ENCODE measurements at regions not wholly inside any gene's neighbourhood (a gene's known extent, or its start where the extent isn't known, plus 50 kb on each side); places are given as distances from the start of the nearest gene placed in this dataset.

- TF ChIP-seq, protein P1, sequence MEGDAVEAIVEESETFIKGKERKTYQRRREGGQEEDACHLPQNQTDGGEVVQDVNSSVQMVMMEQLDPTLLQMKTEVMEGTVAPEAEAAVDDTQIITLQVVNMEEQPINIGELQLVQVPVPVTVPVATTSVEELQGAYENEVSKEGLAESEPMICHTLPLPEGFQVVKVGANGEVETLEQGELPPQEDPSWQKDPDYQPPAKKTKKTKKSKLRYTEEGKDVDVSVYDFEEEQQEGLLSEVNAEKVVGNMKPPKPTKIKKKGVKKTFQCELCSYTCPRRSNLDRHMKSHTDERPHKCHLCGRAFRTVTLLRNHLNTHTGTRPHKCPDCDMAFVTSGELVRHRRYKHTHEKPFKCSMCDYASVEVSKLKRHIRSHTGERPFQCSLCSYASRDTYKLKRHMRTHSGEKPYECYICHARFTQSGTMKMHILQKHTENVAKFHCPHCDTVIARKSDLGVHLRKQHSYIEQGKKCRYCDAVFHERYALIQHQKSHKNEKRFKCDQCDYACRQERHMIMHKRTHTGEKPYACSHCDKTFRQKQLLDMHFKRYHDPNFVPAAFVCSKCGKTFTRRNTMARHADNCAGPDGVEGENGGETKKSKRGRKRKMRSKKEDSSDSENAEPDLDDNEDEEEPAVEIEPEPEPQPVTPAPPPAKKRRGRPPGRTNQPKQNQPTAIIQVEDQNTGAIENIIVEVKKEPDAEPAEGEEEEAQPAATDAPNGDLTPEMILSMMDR (IDR thresholded peaks at IDR 0.05): no peak
- no peak for TF ChIP-seq EZH2 (IDR thresholded peaks at IDR 0.05; ENCODE audit: borderline replicate concordance, insufficient read depth, low read depth, low read length, poor library complexity, severe bottlenecking)
Observed at GRCh38 chr6:145137425-145137824, 597.9 kb downstream of the EPM2A start.
